Gastrocnemius medialis (tissue), 4 donors: ENCODE measurements at regions not wholly inside any gene's neighbourhood (a gene's known extent, or its start where the extent isn't known, plus 50 kb on each side); places are given as distances from the start of the nearest gene placed in this dataset.

Source experiments
- ATAC-seq, 2 donors: fragments of 150-250 bp; one replicate each; pipeline ENCODE4 v1.9.1; 2016
- DNase-seq, 2 donors: peaks; one replicate each; pipeline ENCODE4 v3.0.0-alpha.2; 2019
- H3K27ac ChIP-seq, 4 donors: fragments of 200-600 bp; sonication (generic); 1 replicate in 1 of 4; 2 replicates in 3 of 4; pipeline ENCODE4 v1.5.1; 2016 to 2018; ENCODE audit warnings: mild to moderate bottlenecking in 2 of 4, moderate library complexity in 1 of 4
- H3K27me3 ChIP-seq, 3 donors: fragments of 200-600 bp; sonication (generic) in 2 of 3; 1 replicate in 1 of 3; 2 replicates in 2 of 3; pipeline versions ENCODE4 v1.5.1 to v1.6.0; 2016 to 2019; ENCODE audit warnings: mild to moderate bottlenecking in 1 of 3, moderate library complexity in 1 of 3
- H3K36me3 ChIP-seq, 2 donors: fragments of 200-600 bp; sonication (generic) in 1 of 2; one replicate each; pipeline ENCODE4 v1.5.1; 2017 to 2018
- H3K4me1 ChIP-seq, 2 donors: fragments of 200-600 bp; sonication (generic) in 1 of 2; one replicate each; pipeline ENCODE4 v1.5.1; 2016 to 2017; ENCODE audit warnings: mild to moderate bottlenecking in 2 of 2
- H3K4me3 ChIP-seq, 4 donors: fragments of 200-600 bp; sonication (generic) in 3 of 4; 1 replicate in 1 of 4; 2 replicates in 3 of 4; pipeline ENCODE4 v1.5.1; 2016 to 2019; ENCODE audit warnings: mild to moderate bottlenecking in 2 of 4
- H3K9me3 ChIP-seq, 3 donors: fragments of 200-600 bp; sonication (generic) in 2 of 3; 1 replicate in 1 of 3; 2 replicates in 2 of 3; pipeline ENCODE4 v1.5.1; 2016 to 2019
- CTCF ChIP-seq, 5 experiments: fragments of 450-650 bp in 3 of 5; fragments of 200-600 bp in 2 of 5; sonication (generic) in 2 of 5; IDR thresholded peaks in 4 of 5; conservative IDR thresholded peaks in 1 of 5; 1 replicate in 4 of 5; 2 replicates in 1 of 5; pipeline ENCODE4 v1.5.1; 2016 to 2019; ENCODE audit warnings: antibody characterized with exemption in 5 of 5, mild to moderate bottlenecking in 3 of 5, moderate library complexity in 3 of 5
- POLR2A ChIP-seq, 2 donors: fragments of 450-650 bp; IDR thresholded peaks; one replicate each; pipeline ENCODE4 v1.6.1; 2017; ENCODE audit warnings: antibody characterized with exemption in 2 of 2, mild to moderate bottlenecking in 2 of 2, moderate library complexity in 2 of 2
- in situ Hi-C, 4 donors: fragments of 200-750 bp; cut with MboI; loops; one replicate each; pipeline versions ENCODE4 v1.15.0 to v1.8.0; 2017; ENCODE audit warnings: low sequenced_read_pairs in 4 of 4
- intact Hi-C: fragments of 100-400 bp; cut with DNase I; formaldehyde crosslinking; loops from one replicate; pipeline ENCODE4 v1.15.1; 2023; ENCODE audit warnings: low total_unique reads

DNA sequence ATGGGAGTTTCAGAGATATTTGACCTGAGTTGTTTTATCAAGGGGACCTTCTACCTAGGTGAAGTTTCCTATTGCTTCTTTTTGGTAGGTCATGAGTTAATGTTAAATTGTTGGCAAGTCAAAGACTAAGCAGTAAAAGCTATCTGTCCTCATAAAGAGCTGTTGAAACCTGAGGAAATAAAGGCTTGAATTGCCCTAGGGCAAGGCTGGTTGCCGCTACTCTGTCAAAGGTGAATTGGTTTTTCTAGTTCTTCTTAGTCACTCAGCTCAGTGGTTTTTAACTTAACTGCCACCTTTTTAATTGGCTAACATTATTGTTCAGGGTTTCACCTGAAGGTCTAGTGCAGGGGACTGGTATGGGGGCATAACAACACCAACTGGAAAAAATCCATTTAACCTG is 441.6 kb upstream of the FBXO33 start:
- Histone ChIP-seq H3K36me3 (no peaks in the 10 kb centered on the region), H3K4me3 (no peak overlapping the region), H3K27me3 (no peaks in the 10 kb centered on the region), H3K27ac (no peak overlapping the region), H3K9me3 (no peaks in the 10 kb centered on the region), H3K4me1 (no peaks in the 10 kb centered on the region)
- DNase-seq (no peak), ATAC-seq (no peak)
- in situ Hi-C loops (no loop called here), intact Hi-C loops (no loop called here)
- TF ChIP-seq CTCF (IDR thresholded peaks at IDR 0.05 in 4 of 5, conservative IDR thresholded peaks at IDR 0.05 in 1 of 5) (no peak), POLR2A (IDR thresholded peaks at IDR 0.05) (no peak)

DNA sequence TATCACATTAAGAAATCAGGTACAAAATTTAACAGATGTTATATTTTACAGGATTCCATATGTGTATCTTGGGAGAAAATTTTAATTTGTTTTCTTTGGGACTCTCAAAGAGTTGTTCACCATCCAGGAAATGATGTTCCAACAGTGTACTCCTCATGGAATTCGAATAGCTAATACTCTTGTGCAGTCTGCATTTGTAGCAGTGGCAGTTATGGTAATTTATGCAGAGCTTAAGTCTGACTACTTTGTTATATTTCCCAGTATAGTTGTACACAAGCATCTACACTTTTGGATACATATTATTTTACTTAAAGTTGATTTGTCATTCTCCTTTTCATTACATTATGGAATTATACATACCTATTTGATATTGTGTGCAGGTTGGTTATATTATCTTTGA is 436.7 kb upstream of the FBXO33 start:
- intact Hi-C loops, result no loop called here
- DNase-seq, result no peak
- Histone ChIP-seq H3K4me3 (no peak overlapping the region), H3K9me3 (no peaks in the 10 kb centered on the region), H3K36me3 (no peaks in the 10 kb centered on the region), H3K27me3 (no peaks in the 10 kb centered on the region), H3K27ac (no peak overlapping the region), H3K4me1 (no peaks in the 10 kb centered on the region)
- TF ChIP-seq POLR2A (IDR thresholded peaks at IDR 0.05) (no peak), CTCF (IDR thresholded peaks at IDR 0.05 in 4 of 5, conservative IDR thresholded peaks at IDR 0.05 in 1 of 5) (no peak)
- no peak for ATAC-seq
- in situ Hi-C loops, result no loop called here

DNA sequence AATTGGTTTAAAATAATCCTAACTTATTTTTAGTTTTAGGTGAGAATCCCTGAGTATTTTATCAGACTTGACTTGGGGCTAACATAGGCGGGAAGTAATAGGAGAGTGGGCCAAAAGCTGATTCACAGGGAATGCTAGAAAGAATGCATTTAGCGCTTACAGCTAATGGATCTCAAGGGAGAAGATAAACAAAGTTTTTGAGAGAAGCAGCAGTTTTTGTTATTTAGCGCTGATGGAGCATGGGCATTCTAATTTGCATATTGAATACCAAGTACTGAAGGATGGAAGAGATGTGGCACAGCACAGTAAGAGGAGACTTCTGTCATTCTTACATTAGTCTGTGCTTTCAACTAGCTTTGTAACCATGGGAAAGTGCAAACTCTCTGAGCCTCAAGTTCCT is 436.0 kb upstream of the FBXO33 start:
- no peaks in the 10 kb centered on the region for H3K4me1 ChIP-seq
- H3K36me3 ChIP-seq, result no peaks in the 10 kb centered on the region
- intact Hi-C loops (no loop called here), in situ Hi-C loops (no loop called here)
- no peaks in the 10 kb centered on the region for H3K27me3 ChIP-seq
- H3K27ac ChIP-seq, result no peak overlapping the region
- no peaks in the 10 kb centered on the region for H3K9me3 ChIP-seq
- TF ChIP-seq POLR2A (IDR thresholded peaks at IDR 0.05), result no peak
- no peak for TF ChIP-seq CTCF (IDR thresholded peaks at IDR 0.05 in 4 of 5, conservative IDR thresholded peaks at IDR 0.05 in 1 of 5)
- H3K4me3 ChIP-seq, result no peak overlapping the region
- no peak for DNase-seq
- no peak for ATAC-seq

GRCh38 chr14:39863441-39863840 is 431.2 kb upstream of the FBXO33 start:
- Histone ChIP-seq H3K36me3 (no peaks in the 10 kb centered on the region), H3K4me1 (no peaks in the 10 kb centered on the region), H3K4me3 (no peak overlapping the region), H3K27me3 (no peaks in the 10 kb centered on the region), H3K27ac (no peak overlapping the region), H3K9me3 (no peaks in the 10 kb centered on the region)
- intact Hi-C loops (no loop called here), in situ Hi-C loops (no loop called here)
- TF ChIP-seq CTCF (IDR thresholded peaks at IDR 0.05 in 4 of 5, conservative IDR thresholded peaks at IDR 0.05 in 1 of 5) (no peak), POLR2A (IDR thresholded peaks at IDR 0.05) (no peak)
- DNase-seq, result no peak
- no peak for ATAC-seq

DNA sequence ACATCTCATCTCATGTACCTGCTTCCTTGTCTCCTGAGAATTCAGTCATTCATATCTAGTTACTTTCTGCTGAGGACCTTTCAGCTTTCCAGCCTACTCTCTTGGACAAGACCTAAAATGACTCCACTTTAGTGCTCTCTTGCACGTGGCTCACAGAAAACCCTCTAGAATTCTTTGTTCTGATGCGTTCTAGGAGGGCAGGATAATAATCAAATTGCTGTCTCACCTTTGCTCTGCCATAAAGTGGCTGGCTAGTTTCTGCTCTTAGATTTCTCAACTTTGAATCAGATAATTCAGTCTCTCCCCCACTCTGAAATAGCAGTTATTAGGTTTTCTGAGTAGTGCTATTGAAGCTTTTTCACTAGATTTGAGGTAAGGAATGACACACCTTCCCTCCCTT is 429.5 kb upstream of the FBXO33 start:
- TF ChIP-seq CTCF (IDR thresholded peaks at IDR 0.05 in 4 of 5, conservative IDR thresholded peaks at IDR 0.05 in 1 of 5) (no peak), POLR2A (IDR thresholded peaks at IDR 0.05) (no peak)
- no peak overlapping the region for H3K4me3 ChIP-seq
- in situ Hi-C loops (no loop called here), intact Hi-C loops (no loop called here)
- DNase-seq (no peak), ATAC-seq (no peak)
- H3K27me3 ChIP-seq, result no peaks in the 10 kb centered on the region
- H3K36me3 ChIP-seq, result no peaks in the 10 kb centered on the region
- H3K27ac ChIP-seq, result no peak overlapping the region
- no peaks in the 10 kb centered on the region for H3K9me3 ChIP-seq
- no peaks in the 10 kb centered on the region for H3K4me1 ChIP-seq
